ENCODE measurements at regions not wholly inside any gene's neighbourhood (a gene's known extent, or its start where the extent isn't known, plus 50 kb on each side); places are given as distances from the start of the nearest gene placed in this dataset.
"Not testable (repeated sequence)": the region's sequence is repeated elsewhere in the genome, so short reads cannot be mapped to it uniquely, and the experiment has no call there.

DNA sequence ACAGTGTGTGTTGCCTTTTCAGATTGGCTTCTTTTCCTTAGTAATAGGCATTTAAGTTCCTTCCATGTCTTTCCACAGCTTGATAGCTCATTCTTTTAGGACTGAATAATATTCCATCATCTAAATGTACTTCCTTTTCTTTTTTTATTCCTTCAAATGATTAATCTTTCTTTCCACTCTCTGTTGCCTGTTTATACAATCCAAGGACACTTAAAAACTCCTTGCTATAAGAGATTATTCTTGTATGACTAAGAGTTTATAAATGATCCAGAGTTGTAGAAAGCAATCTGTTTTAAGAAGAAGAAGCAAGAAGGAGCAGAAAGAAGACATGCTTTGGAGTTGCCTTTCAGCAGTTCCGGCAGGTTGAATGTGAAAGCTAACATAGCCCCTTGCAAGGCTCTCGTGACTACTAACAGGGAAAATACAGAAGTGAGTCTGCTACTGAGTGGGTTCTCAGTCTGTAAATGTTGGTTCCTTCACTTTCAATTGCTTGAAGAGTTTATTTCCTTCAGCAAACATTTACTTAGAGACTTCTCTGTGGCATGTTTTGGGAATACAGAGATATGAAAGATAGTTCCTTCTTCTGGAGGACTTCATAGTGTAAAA is 123.0 kb downstream of the PMAIP1 start:
- H3K27ac ChIP-seq, result no peak overlapping the region
- no peak for TF ChIP-seq ZFX (IDR thresholded peaks at IDR 0.05)
- TF ChIP-seq, protein P1, sequence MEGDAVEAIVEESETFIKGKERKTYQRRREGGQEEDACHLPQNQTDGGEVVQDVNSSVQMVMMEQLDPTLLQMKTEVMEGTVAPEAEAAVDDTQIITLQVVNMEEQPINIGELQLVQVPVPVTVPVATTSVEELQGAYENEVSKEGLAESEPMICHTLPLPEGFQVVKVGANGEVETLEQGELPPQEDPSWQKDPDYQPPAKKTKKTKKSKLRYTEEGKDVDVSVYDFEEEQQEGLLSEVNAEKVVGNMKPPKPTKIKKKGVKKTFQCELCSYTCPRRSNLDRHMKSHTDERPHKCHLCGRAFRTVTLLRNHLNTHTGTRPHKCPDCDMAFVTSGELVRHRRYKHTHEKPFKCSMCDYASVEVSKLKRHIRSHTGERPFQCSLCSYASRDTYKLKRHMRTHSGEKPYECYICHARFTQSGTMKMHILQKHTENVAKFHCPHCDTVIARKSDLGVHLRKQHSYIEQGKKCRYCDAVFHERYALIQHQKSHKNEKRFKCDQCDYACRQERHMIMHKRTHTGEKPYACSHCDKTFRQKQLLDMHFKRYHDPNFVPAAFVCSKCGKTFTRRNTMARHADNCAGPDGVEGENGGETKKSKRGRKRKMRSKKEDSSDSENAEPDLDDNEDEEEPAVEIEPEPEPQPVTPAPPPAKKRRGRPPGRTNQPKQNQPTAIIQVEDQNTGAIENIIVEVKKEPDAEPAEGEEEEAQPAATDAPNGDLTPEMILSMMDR (conservative IDR thresholded peaks at IDR 0.05), result no peak

DNA sequence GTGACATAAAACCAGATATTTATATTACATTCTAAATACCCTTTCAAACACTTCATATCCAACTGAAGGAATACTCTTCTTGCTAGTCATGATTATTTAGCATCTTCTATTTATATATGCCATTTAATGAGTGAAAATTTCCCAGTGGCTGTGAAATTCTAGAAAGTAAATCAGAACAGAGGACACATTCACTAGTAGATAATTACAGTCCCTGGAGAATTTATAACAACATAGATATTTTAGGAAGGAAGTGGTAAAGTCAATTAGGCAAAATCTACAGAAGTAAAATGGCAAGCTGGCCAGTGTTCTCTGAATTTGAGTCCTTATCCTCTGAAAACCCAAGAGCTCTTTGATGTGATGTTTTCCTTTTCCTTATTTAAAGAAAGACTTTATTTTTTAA is 121.8 kb downstream of the PMAIP1 start:
- H3K27ac ChIP-seq, result no peak overlapping the region
- TF ChIP-seq, protein P1 (conservative IDR thresholded peaks at IDR 0.05), result no peak
- TF ChIP-seq ZFX (IDR thresholded peaks at IDR 0.05), result no peak

DNA sequence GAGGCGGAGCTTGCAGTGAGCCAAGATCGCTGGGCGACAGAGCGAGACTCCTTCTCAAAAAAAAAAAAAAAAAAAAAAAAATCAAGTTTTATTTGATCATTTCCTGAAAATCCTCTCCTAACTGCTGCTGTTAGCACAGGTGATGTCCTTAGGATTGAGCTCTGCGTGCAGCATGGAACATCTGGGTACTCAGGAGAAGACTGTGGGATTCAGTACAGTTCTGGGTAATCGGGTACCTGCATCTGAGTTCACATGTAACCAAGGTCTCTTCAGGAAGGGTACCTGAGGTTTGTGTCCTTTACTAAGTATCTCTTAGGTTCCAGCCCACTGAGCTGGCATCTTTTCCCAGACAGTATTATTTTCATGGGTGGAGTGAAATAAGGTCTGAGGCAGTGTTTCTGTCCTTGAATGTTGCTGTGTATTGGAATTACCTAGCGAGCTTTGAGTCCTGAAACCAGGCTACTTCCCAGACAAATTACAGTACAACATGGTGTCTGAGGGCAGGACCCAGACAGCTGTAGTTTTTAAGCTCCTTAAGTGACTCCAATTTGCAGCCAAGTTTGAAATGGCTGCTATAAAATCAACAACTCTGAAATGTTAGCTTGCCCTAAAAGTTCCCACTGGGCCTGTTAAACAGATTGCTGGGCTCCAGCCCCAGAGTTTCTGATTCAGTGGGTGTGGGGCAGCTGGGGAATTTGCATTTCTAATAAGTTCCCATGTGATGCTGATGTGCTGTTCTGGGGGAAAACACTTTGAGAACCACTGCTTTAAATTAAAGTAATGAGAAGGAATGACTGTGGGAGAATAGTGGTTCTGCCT is 120.5 kb downstream of the PMAIP1 start:
- H3K27ac ChIP-seq, result no peak overlapping the region
- TF ChIP-seq ZFX (IDR thresholded peaks at IDR 0.05), result no peak
- TF ChIP-seq, protein P1 (conservative IDR thresholded peaks at IDR 0.05), result no peak

DNA sequence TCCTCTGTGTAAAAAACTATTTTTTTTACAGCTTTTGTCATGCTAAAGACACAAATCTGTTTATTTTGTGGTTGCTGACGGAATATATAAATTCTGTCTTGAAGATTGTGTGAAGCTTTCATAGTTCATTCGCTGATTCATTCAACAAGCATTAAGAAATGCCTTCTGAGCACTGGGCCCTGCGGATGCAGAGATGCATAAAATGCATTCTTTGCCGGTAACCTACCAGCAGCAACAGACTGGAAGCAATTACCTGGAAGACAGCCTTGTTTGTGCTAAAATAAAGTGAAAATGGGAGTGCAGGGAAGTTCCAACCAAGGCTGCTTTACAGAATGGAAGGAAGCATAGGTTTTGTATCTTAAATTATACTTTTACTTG is 119.7 kb downstream of the PMAIP1 start:
- H3K27ac ChIP-seq, result no peak overlapping the region
- no peak for TF ChIP-seq ZFX (IDR thresholded peaks at IDR 0.05)
- TF ChIP-seq, protein P1 (conservative IDR thresholded peaks at IDR 0.05), result no peak

DNA sequence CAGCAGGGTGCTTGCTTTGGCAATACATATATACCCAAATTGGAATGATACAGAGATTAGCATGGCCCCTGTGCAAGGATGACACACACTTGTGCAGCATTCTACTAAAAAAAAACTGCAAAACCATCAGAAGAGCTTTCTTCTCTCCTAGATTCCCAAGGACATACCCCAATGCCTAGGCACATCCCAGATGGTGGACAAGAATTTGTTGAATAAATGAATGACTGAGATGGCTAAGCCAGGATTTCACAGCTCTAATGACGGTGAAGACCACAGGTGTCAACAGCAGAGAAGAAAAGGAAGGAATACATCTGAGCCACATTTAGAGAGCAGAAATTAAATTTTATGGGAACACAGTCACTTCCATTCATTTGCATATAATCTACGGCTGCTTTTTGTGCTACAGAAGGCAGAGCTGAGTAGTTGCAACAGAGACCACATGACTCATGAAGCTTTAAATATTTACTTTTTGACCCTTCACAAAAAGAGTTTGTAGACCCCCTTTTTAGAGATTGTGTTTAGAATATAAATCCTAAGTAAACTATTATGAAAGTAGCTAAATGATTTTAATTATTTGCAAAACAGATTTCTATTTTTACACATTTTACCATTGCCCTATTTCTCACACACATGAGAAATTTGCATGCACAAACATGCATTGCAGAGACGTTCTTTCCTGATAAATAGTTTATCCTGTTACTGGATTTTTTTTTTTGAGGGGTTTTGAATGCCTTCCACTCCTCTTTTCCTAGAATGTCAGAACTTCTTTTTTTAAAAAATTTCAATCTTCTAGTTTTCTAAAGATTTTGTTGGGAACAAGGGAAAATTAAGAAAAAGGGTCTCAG is 119.0 kb downstream of the PMAIP1 start:
- no peak overlapping the region for H3K27ac ChIP-seq
- TF ChIP-seq, protein P1 (conservative IDR thresholded peaks at IDR 0.05), result no peak
- TF ChIP-seq ZFX (IDR thresholded peaks at IDR 0.05), result no peak

DNA sequence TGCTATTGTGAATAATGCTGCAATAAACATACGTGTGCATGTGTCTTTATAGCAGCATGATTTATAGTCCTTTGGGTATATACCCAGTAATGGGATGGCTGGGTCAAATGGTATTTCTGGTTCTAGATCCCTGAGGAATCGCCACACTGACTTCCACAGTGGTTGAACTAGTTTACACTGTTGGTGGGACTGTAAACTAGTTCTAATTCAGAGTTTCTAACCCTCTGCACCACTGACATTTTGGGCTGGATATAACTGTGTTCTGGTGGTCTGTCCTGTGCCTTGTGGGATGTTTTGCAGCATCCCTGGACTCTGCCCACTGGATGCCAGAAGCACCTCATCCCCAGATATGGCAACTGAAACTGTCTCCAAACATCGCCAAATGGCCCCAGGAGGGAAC is 118.3 kb downstream of the PMAIP1 start:
- H3K27ac ChIP-seq, result not testable (repeated sequence)

DNA sequence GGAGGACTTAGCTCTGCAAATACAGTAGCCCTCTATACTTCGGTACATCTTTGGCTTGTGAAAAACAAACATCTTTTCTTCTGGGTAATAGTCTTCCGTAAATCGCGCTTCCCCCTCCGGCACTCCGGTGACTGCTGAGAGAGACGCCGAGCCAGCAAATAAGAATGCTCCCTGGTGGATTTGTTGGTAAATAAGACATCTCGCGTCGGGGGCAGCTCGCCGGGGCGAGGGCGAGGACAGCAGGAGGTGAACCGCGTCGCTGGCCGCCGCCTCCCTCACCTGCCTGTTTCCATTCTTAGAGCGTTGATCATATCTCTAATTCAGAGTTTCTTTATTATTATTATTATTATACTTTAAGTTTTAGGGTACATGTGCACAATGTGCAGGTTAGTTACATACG is 117.6 kb downstream of the PMAIP1 start:
- TF ChIP-seq ZFX (IDR thresholded peaks at IDR 0.05), result no peak
- TF ChIP-seq, protein P1 (conservative IDR thresholded peaks at IDR 0.05), result no peak
- no peak overlapping the region for H3K27ac ChIP-seq

DNA sequence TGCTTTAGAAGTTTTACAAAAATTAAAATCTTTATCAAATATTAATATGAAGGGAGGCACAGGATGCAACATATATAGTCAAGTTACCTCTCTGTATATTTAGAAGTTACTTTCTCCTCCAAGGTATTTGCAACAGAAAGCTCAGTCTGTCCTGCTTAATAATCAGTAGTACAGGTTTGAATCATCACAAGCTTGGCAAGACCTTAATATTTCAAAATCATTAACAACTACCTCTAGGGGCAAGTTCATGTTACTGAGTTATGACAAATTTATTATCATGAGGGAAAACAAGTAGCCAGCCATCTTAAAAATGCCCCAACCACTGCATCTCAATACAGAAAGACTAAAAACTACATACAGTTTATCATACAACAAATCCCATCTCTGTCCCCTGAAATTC is 116.0 kb downstream of the PMAIP1 start:
- H3K27ac ChIP-seq, result not testable (repeated sequence)

DNA sequence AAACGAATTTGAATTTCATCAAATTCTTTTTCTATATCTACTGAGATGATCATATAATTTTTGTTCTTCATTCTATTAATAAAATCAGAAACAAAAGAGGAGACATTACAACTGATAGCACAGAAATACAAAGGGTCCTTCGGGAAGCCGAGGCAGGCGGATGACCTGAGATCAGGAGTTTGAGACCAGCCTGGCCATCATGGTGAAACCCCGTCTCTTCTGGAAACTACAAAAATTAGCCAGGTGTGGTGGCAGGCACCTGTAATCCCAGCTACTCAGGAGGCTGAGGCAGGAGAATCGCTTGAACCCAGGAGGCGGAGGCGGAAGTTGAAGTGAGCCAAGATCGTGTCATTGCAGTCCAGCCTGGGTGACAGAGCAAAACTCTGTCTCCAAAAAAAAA is 113.4 kb downstream of the PMAIP1 start:
- H3K27ac ChIP-seq, result not testable (repeated sequence)

All from C4-2B (cell line).